ENCODE measurements at regions not wholly inside any gene's neighbourhood (a gene's known extent, or its start where the extent isn't known, plus 50 kb on each side); places are given as distances from the start of the nearest gene placed in this dataset.

DNA sequence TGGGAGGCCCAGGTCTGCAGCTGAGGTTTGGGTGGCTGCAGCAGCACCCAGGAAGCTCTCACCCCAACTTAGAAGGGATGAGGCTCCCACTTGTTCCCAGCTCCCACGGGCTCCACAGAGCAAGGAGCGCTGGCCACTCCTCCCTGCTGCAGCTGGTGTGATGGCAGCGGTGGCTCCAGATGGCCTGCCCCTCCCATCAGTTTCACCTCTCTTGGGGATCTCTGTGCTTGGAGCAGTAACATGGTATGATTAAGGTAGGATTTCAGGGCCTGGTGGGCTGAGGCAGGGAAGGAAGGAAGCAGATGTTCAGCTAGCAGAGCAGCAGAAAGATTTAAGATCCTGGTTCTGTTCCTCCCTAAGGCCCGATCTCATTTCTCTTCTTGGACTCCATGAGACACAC, 66.8 kb upstream of the KIF5B start:
- Mint-ChIP-seq H3K27ac (no peak overlapping the region), H3K4me3 (no peak overlapping the region)
- no peak for ATAC-seq (ENCODE audit: low read depth in 2 of 2)

DNA sequence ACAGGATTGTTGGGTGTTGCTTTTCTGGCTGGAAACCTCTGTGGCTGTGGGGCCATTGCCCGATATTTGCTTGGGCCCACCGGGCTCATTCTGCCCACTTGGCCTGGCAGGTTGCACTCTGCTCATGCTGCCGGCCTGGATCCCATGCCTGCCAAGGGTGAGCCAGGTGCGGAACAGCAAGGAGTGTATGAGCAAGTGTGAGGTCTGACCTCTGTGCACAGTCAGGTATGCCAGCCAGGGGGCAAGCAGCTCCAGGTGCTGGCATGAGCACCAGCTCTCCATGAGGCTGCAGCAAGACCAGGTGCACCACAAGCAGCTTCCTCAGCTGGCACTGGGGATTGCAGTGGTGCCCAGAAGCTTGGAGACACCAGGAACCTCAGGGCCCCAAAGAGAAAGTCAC, 65.4 kb upstream of the KIF5B start:
- Mint-ChIP-seq H3K27me3 (peaks cover 16% of the 10 kb centered on the region), H3K9me3 (peaks cover 0 to 6% (median 1%) of the 10 kb centered on the region in 7 donors), H3K4me3 (no peak overlapping the region), H3K36me3 (peaks cover 3% of the 10 kb centered on the region), H3K4me1 (no peaks in the 10 kb centered on the region), H3K27ac (no peak overlapping the region)
- H3K27me3 ChIP-seq (ENCODE audit: control insufficient read depth, insufficient read depth, low read length) = no peaks in the 10 kb centered on the region
- H3K27ac ChIP-seq (ENCODE audit: insufficient read depth, low read length, poor library complexity, severe bottlenecking) = no peak overlapping the region
- H3K4me3 ChIP-seq (ENCODE audit: low read depth, low read length) = no peak overlapping the region
- ATAC-seq (ENCODE audit: low read depth in 2 of 2) (no peak), DNase-seq (no peak)
- H3K4me1 ChIP-seq (ENCODE audit: control insufficient read depth, insufficient read depth, low read length, poor library complexity, severe bottlenecking) = no peaks in the 10 kb centered on the region
- H3K9me3 ChIP-seq (ENCODE audit: control insufficient read depth in 2 of 2, low read length in 2 of 2) = peaks cover 0 to 4% of the 10 kb centered on the region in 2 experiments
- H3K36me3 ChIP-seq (ENCODE audit: control insufficient read depth, insufficient read depth, low read length) = no peaks in the 10 kb centered on the region

More for the DNA sequence above, 66.8 kb upstream of the KIF5B start:
- peaks cover 0 to 6% (median 1%) of the 10 kb centered on the region in 7 donors for H3K9me3 Mint-ChIP-seq
- peaks cover 0 to 4% of the 10 kb centered on the region in 2 experiments for H3K9me3 ChIP-seq (ENCODE audit: control insufficient read depth in 2 of 2, low read length in 2 of 2)
- no peak overlapping the region for H3K4me3 ChIP-seq (ENCODE audit: low read depth, low read length)
- H3K4me1 Mint-ChIP-seq = no peaks in the 10 kb centered on the region
- H3K27me3 ChIP-seq (ENCODE audit: control insufficient read depth, insufficient read depth, low read length) = no peaks in the 10 kb centered on the region
- H3K27me3 Mint-ChIP-seq = peaks cover 12% of the 10 kb centered on the region
- H3K27ac ChIP-seq (ENCODE audit: insufficient read depth, low read length, poor library complexity, severe bottlenecking) = no peak overlapping the region
- H3K4me1 ChIP-seq (ENCODE audit: control insufficient read depth, insufficient read depth, low read length, poor library complexity, severe bottlenecking) = no peaks in the 10 kb centered on the region
- H3K36me3 ChIP-seq (ENCODE audit: control insufficient read depth, insufficient read depth, low read length) = no peaks in the 10 kb centered on the region
- peaks cover 3% of the 10 kb centered on the region for H3K36me3 Mint-ChIP-seq
- DNase-seq = no peak

- Histone ChIP-seq H3K4me1 (ENCODE audit: control insufficient read depth, insufficient read depth, low read length, poor library complexity, severe bottlenecking) (no peaks in the 10 kb centered on the region), H3K27ac (ENCODE audit: insufficient read depth, low read length, poor library complexity, severe bottlenecking) (no peak overlapping the region), H3K9me3 (ENCODE audit: control insufficient read depth in 2 of 2, low read length in 2 of 2) (peaks cover 0 to 4% of the 10 kb centered on the region in 2 experiments), H3K4me3 (ENCODE audit: low read depth, low read length) (no peak overlapping the region), H3K36me3 (ENCODE audit: control insufficient read depth, insufficient read depth, low read length) (no peaks in the 10 kb centered on the region), H3K27me3 (ENCODE audit: control insufficient read depth, insufficient read depth, low read length) (peaks cover 5% of the 10 kb centered on the region)
- DNase-seq = no peak
- H3K9me3 Mint-ChIP-seq = peaks cover 0 to 6% (median 1%) of the 10 kb centered on the region in 7 donors
- peaks cover 3% of the 10 kb centered on the region for H3K36me3 Mint-ChIP-seq
- H3K4me1 Mint-ChIP-seq = no peaks in the 10 kb centered on the region
- no peak for ATAC-seq (ENCODE audit: low read depth in 2 of 2)
- peaks cover 28% of the 10 kb centered on the region for H3K27me3 Mint-ChIP-seq
- no peak overlapping the region for H3K27ac Mint-ChIP-seq
- no peak overlapping the region for H3K4me3 Mint-ChIP-seq
Measured at GRCh38 chr10:32120147-32120546, 63.9 kb upstream of the KIF5B start.

GRCh38 chr10:32114508-32114907, 58.3 kb upstream of the KIF5B start:
- Mint-ChIP-seq H3K36me3 (peaks cover 3% of the 10 kb centered on the region), H3K27me3 (peaks cover 42% of the 10 kb centered on the region), H3K4me1 (no peaks in the 10 kb centered on the region), H3K9me3 (peaks cover 0 to 2% (median 0%) of the 10 kb centered on the region in 7 donors), H3K4me3 (no peak overlapping the region), H3K27ac (no peak overlapping the region)
- no peak overlapping the region for H3K27ac ChIP-seq (ENCODE audit: insufficient read depth, low read length, poor library complexity, severe bottlenecking)
- no peaks in the 10 kb centered on the region for H3K36me3 ChIP-seq (ENCODE audit: control insufficient read depth, insufficient read depth, low read length)
- no peak overlapping the region for H3K4me3 ChIP-seq (ENCODE audit: low read depth, low read length)
- no peaks in the 10 kb centered on the region for H3K9me3 ChIP-seq (ENCODE audit: control insufficient read depth in 2 of 2, low read length in 2 of 2)
- peaks cover 5% of the 10 kb centered on the region for H3K27me3 ChIP-seq (ENCODE audit: control insufficient read depth, insufficient read depth, low read length)
- DNase-seq (no peak), ATAC-seq (ENCODE audit: low read depth in 2 of 2) (no peak)
- no peaks in the 10 kb centered on the region for H3K4me1 ChIP-seq (ENCODE audit: control insufficient read depth, insufficient read depth, low read length, poor library complexity, severe bottlenecking)

DNA sequence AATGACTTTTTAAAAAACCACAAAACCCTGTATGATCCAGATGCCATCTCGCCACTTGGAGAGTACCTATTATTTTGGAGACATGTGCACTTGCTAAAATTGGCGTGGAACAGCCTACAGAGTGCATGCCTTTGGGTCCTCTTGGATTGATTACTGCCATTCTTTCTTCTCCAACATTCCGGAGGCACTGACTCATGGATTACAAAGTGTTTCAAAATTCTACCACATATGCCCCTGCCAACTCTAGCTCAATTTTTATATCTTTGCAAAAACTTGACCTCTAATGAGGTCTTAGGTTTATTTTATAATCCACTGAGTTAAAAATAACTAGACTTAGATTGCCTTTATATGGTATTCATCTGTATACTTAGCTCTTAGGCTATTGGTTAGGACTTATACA, 55.8 kb upstream of the KIF5B start:
- H3K4me3 ChIP-seq (ENCODE audit: low read depth, low read length) = no peak overlapping the region
- no peak overlapping the region for H3K27ac ChIP-seq (ENCODE audit: insufficient read depth, low read length, poor library complexity, severe bottlenecking)
- Mint-ChIP-seq H3K4me1 (no peaks in the 10 kb centered on the region), H3K27ac (no peak overlapping the region), H3K27me3 (peaks cover 34% of the 10 kb centered on the region), H3K4me3 (no peak overlapping the region), H3K36me3 (no peaks in the 10 kb centered on the region), H3K9me3 (peaks cover 0 to 2% (median 0%) of the 10 kb centered on the region in 7 donors)
- ATAC-seq (ENCODE audit: low read depth in 2 of 2) (no peak), DNase-seq (no peak)
- no peaks in the 10 kb centered on the region for H3K9me3 ChIP-seq (ENCODE audit: control insufficient read depth in 2 of 2, low read length in 2 of 2)
- peaks cover 5% of the 10 kb centered on the region for H3K27me3 ChIP-seq (ENCODE audit: control insufficient read depth, insufficient read depth, low read length)
- H3K4me1 ChIP-seq (ENCODE audit: control insufficient read depth, insufficient read depth, low read length, poor library complexity, severe bottlenecking) = no peaks in the 10 kb centered on the region
- H3K36me3 ChIP-seq (ENCODE audit: control insufficient read depth, insufficient read depth, low read length) = no peaks in the 10 kb centered on the region

DNA sequence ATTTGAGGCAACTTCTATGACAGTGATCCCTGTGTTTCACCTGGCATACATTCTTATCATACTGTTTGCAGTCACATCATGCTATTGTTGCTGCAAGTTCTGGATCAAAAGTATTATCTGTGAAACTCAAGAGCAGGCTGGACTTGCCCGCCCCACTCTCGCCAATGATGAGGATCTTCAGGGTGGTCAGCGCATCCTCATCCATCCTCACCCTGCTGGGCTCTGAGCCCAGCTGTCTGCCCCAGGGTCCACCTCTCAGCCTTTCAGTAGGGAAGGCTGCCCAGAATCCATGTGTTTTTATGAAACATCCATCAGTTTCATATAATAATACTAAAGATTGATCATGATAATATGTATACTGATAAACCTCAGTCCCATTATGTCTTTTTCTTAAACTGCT, 55.4 kb upstream of the KIF5B start:
- no peak for DNase-seq
- no peaks in the 10 kb centered on the region for H3K36me3 Mint-ChIP-seq

DNA sequence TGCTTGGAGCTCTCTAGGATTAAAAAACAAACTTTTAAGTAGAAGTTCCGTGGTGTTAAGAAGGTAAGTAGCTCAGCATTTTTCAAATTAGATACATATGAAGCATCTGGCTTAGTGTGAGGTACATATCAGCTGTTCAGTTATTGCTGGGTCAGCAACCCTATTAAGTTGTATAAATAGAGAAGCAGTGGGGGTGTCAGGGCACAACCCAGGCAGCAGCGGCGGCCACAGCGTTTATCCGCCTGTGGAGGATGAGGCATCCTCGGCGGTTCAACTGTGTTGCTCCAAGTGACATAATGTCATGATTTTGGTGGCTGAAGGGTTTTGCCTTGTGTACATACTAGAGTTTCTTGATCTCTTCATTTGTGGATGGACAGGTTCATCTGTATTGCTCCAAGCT, 54.6 kb upstream of the KIF5B start:
- Mint-ChIP-seq H3K4me3 (no peak overlapping the region), H3K27ac (no peak overlapping the region), H3K9me3 (peaks cover 0 to 2% (median 0%) of the 10 kb centered on the region in 7 donors), H3K36me3 (no peaks in the 10 kb centered on the region), H3K27me3 (peaks cover 25% of the 10 kb centered on the region), H3K4me1 (no peaks in the 10 kb centered on the region)
- H3K4me1 ChIP-seq (ENCODE audit: control insufficient read depth, insufficient read depth, low read length, poor library complexity, severe bottlenecking) = no peaks in the 10 kb centered on the region
- no peak overlapping the region for H3K4me3 ChIP-seq (ENCODE audit: low read depth, low read length)
- ATAC-seq (ENCODE audit: low read depth in 2 of 2) = no peak
- H3K27ac ChIP-seq (ENCODE audit: insufficient read depth, low read length, poor library complexity, severe bottlenecking) = no peak overlapping the region
- no peaks in the 10 kb centered on the region for H3K36me3 ChIP-seq (ENCODE audit: control insufficient read depth, insufficient read depth, low read length)
- no peaks in the 10 kb centered on the region for H3K9me3 ChIP-seq (ENCODE audit: control insufficient read depth in 2 of 2, low read length in 2 of 2)
- peaks cover 2% of the 10 kb centered on the region for H3K27me3 ChIP-seq (ENCODE audit: control insufficient read depth, insufficient read depth, low read length)
- no peak for DNase-seq

More for the DNA sequence above, 55.4 kb upstream of the KIF5B start:
- ATAC-seq (ENCODE audit: low read depth in 2 of 2) = no peak
- no peaks in the 10 kb centered on the region for H3K4me1 ChIP-seq (ENCODE audit: control insufficient read depth, insufficient read depth, low read length, poor library complexity, severe bottlenecking)
- Mint-ChIP-seq H3K27me3 (peaks cover 29% of the 10 kb centered on the region), H3K9me3 (peaks cover 0 to 2% (median 0%) of the 10 kb centered on the region in 7 donors), H3K27ac (no peak overlapping the region), H3K4me1 (no peaks in the 10 kb centered on the region), H3K4me3 (no peak overlapping the region)
- H3K27me3 ChIP-seq (ENCODE audit: control insufficient read depth, insufficient read depth, low read length) = peaks cover 5% of the 10 kb centered on the region
- no peaks in the 10 kb centered on the region for H3K9me3 ChIP-seq (ENCODE audit: control insufficient read depth in 2 of 2, low read length in 2 of 2)
- H3K4me3 ChIP-seq (ENCODE audit: low read depth, low read length) = no peak overlapping the region
- H3K36me3 ChIP-seq (ENCODE audit: control insufficient read depth, insufficient read depth, low read length) = no peaks in the 10 kb centered on the region
- H3K27ac ChIP-seq (ENCODE audit: insufficient read depth, low read length, poor library complexity, severe bottlenecking) = no peak overlapping the region

DNA sequence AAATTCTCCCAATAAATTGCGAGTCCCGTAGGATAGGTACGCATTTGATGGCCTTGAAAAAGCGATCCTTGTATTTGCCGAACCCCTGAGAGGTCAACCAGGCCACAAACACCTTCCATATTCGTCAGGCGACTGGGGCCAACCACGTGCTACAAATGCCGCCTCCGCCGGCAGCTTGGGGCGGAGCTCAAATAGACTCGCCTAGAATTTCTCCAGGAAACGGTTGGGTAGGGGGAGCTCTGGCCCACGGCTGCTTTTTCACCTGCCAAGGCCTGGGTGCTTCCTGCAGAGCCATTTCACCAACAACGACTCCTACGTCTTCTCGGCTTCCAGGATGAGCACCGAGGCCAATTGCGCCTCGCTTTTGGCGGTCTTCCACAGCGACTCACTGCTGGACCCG, 53.4 kb upstream of the KIF5B start:
- no peak for ATAC-seq (ENCODE audit: low read depth in 2 of 2)
- H3K36me3 Mint-ChIP-seq = no peaks in the 10 kb centered on the region
- no peaks in the 10 kb centered on the region for H3K36me3 ChIP-seq (ENCODE audit: control insufficient read depth, insufficient read depth, low read length)

More for the DNA sequence above, 53.4 kb upstream of the KIF5B start:
- Histone ChIP-seq H3K4me1 (ENCODE audit: control insufficient read depth, insufficient read depth, low read length, poor library complexity, severe bottlenecking) (no peaks in the 10 kb centered on the region), H3K9me3 (ENCODE audit: control insufficient read depth in 2 of 2, low read length in 2 of 2) (no peaks in the 10 kb centered on the region), H3K27me3 (ENCODE audit: control insufficient read depth, insufficient read depth, low read length) (peaks cover under 1% of the 10 kb centered on the region), H3K27ac (ENCODE audit: insufficient read depth, low read length, poor library complexity, severe bottlenecking) (no peak overlapping the region), H3K4me3 (ENCODE audit: low read depth, low read length) (no peak overlapping the region)
- H3K27ac Mint-ChIP-seq = no peak overlapping the region
- H3K9me3 Mint-ChIP-seq = peaks cover 0 to 2% (median 0%) of the 10 kb centered on the region in 7 donors
- no peak overlapping the region for H3K4me3 Mint-ChIP-seq
- H3K27me3 Mint-ChIP-seq = peaks cover 13% of the 10 kb centered on the region
- no peak for DNase-seq
- no peaks in the 10 kb centered on the region for H3K4me1 Mint-ChIP-seq

All from CD4-positive, CD25-positive, alpha-beta regulatory T cell (primary cell).